LNCAP (cell line): ENCODE measurements at regions not wholly inside any gene's neighbourhood (a gene's known extent, or its start where the extent isn't known, plus 50 kb on each side); places are given as distances from the start of the nearest gene placed in this dataset.

Experiments
- TF ChIP-seq, protein P1 (sequence below): fragments of 450-650 bp; IDR thresholded peaks from 2 replicates; pipeline ENCODE4 v1.5.1; 2017; ENCODE audit warnings: mild to moderate bottlenecking

GRCh38 chr2:198283146-198283545, 478.8 kb downstream of the PLCL1 start:
- TF ChIP-seq, protein P1, sequence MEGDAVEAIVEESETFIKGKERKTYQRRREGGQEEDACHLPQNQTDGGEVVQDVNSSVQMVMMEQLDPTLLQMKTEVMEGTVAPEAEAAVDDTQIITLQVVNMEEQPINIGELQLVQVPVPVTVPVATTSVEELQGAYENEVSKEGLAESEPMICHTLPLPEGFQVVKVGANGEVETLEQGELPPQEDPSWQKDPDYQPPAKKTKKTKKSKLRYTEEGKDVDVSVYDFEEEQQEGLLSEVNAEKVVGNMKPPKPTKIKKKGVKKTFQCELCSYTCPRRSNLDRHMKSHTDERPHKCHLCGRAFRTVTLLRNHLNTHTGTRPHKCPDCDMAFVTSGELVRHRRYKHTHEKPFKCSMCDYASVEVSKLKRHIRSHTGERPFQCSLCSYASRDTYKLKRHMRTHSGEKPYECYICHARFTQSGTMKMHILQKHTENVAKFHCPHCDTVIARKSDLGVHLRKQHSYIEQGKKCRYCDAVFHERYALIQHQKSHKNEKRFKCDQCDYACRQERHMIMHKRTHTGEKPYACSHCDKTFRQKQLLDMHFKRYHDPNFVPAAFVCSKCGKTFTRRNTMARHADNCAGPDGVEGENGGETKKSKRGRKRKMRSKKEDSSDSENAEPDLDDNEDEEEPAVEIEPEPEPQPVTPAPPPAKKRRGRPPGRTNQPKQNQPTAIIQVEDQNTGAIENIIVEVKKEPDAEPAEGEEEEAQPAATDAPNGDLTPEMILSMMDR: no peak

- TF ChIP-seq, protein P1: no peak
These were observed 477.7 kb downstream of the PLCL1 start for GRCh38 chr2:198282061-198282460.

DNA sequence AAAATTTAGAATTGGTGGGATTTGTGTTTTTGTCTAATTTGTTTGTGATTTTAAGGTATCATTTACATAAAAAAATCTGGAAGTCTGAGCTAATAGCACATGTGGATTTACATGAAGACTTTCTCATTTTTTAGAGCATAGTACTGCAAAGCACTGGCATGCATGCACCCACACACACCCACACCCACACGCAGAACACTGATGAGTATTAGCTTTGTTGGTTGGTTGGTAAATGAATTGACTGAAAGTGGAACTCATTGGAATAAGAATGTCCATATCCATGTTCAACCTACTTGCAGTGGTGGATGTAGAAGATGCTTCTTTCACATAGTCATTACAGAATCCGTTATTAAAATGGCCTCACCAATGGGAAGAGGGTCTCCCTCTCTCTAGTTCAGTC, 475.8 kb downstream of the PLCL1 start:
- TF ChIP-seq, protein P1: no peak

DNA sequence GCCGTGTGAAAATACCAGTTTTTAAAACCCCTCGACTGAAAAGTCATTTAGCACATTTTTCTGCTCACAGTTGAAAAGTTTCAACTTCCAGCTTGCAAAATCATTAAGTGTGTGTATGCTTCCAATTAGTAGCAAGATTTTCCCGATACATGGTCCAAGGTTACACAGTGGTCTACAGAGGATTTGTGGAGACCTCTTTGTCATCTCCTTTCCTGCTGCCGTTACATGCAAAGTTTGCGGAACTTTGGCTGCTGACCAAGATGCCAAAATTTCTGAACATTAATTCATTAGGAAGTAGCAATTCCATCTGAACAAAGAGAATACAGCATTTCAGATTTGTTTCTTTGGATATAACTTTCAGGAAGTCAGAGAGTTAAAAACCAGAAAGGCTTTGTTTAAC, 474.6 kb downstream of the PLCL1 start:
- TF ChIP-seq, protein P1: no peak

DNA sequence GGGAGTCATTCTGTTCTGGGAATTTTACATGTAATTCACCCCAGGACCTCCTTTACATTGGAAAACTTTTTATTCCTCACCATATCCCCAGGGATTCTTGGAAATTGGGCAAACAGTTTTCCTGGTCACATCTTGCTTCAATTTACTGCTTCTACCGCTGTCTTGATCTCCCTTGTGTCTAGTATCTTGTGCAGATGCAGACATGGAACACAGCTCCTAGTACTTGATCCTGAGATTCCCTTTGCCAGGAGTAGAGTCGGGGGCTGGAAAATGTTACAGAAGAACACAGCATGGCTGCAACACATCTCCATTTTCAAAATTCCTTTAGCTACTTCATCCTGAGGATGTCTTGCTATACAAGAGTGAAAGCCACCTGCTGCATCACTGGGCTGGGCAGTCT, 472.8 kb downstream of the PLCL1 start:
- TF ChIP-seq, protein P1: no peak

GRCh38 chr2:198273660-198274059, 469.3 kb downstream of the PLCL1 start:
- TF ChIP-seq, protein P1: no peak

DNA sequence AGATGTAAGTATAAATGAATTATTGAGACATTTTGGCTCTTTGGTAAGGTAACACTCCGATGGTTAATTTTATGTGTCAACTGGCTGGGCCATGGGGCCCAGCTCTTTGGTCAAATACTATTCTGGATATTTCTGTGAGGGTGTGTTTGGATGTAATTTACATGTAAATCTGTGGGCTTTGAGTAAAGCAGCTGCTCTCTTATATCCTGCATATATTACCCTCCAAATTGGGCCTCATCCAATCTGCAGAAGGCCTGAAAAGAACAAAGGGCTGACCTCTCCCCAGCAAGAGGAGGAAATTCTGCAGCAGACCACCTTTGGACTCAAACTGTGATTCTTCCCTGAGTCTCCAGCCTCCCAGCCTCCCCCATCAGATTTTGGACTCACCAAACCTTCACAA, 464.1 kb downstream of the PLCL1 start:
- TF ChIP-seq, protein P1: no peak

- TF ChIP-seq, protein P1: no peak
These were observed 455.1 kb downstream of the PLCL1 start for GRCh38 chr2:198259496-198259895.
